ENCODE measurements at regions not wholly inside any gene's neighbourhood (a gene's known extent, or its start where the extent isn't known, plus 50 kb on each side); places are given as distances from the start of the nearest gene placed in this dataset.

DNA sequence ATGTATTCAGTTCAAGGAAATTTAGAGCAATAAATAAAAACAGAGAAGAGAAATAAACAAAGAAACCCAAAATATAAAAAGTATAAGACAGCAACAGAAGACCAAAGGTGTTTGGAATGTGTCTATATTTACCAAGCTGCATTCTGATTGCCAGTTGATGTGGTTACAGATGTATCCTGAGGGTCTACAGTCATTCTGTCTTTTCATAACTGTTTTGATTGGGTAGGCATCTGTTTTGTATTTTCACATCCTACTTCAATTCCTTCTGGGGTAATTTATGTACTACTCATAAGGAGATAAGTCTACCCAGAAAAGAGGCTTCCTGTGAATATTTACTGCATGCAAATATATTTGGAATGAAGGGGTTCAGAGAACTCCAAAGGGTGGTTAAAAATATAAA lies 596.8 kb upstream of the GCFC2 start:
- ChIA-PET CTCF (no interaction called here), POLR2A (no interaction called here)
- TF ChIP-seq ZNF384 (IDR thresholded peaks at IDR 0.05), result no peak
- no peak for TF ChIP-seq FOXA1 (IDR thresholded peaks at IDR 0.05)
- TF ChIP-seq SUZ12 (IDR thresholded peaks at IDR 0.05), result no peak
- TF ChIP-seq CTBP1 (IDR thresholded peaks at IDR 0.05; ENCODE audit: borderline replicate concordance), result no peak
- TF ChIP-seq BHLHE40 (IDR thresholded peaks at IDR 0.05; ENCODE audit: borderline replicate concordance), result no peak
- TF ChIP-seq LEF1 (IDR thresholded peaks at IDR 0.05; ENCODE audit: borderline replicate concordance), result no peak
- TF ChIP-seq HDGF (IDR thresholded peaks at IDR 0.05; ENCODE audit: borderline replicate concordance), result no peak
- no peak for TF ChIP-seq FOXK2 (IDR thresholded peaks at IDR 0.05)
- TF ChIP-seq ARNT (IDR thresholded peaks at IDR 0.05), result no peak
- TF ChIP-seq SP1 (IDR thresholded peaks at IDR 0.05), result no peak
- no peak for TF ChIP-seq FOXM1 (IDR thresholded peaks at IDR 0.05; ENCODE audit: borderline replicate concordance)
- no peak for TF ChIP-seq NFRKB (IDR thresholded peaks at IDR 0.05)
- no peak for TF ChIP-seq PKNOX1 (IDR thresholded peaks at IDR 0.05)
- TF ChIP-seq ELF4 (IDR thresholded peaks at IDR 0.05), result no peak
- TF ChIP-seq L3MBTL2 (conservative IDR thresholded peaks at IDR 0.05), result no peak
- TF ChIP-seq TARDBP (IDR thresholded peaks at IDR 0.05), result no peak

GRCh38 chr2:76298041-76298440 lies 587.3 kb upstream of the GCFC2 start:
- TF ChIP-seq FOXA1 (IDR thresholded peaks at IDR 0.05) (no peak), ZNF384 (IDR thresholded peaks at IDR 0.05) (no peak), ARNT (IDR thresholded peaks at IDR 0.05) (no peak), HDGF (IDR thresholded peaks at IDR 0.05; ENCODE audit: borderline replicate concordance) (no peak), ELF4 (IDR thresholded peaks at IDR 0.05) (no peak), L3MBTL2 (conservative IDR thresholded peaks at IDR 0.05) (no peak), FOXK2 (IDR thresholded peaks at IDR 0.05) (no peak), CTBP1 (IDR thresholded peaks at IDR 0.05; ENCODE audit: borderline replicate concordance) (no peak), LEF1 (IDR thresholded peaks at IDR 0.05; ENCODE audit: borderline replicate concordance) (no peak), FOXM1 (IDR thresholded peaks at IDR 0.05; ENCODE audit: borderline replicate concordance) (no peak), TARDBP (IDR thresholded peaks at IDR 0.05) (no peak), NFRKB (IDR thresholded peaks at IDR 0.05) (no peak), SUZ12 (IDR thresholded peaks at IDR 0.05) (no peak), PKNOX1 (IDR thresholded peaks at IDR 0.05) (no peak), BHLHE40 (IDR thresholded peaks at IDR 0.05; ENCODE audit: borderline replicate concordance) (no peak), SP1 (IDR thresholded peaks at IDR 0.05) (no peak)
- ChIA-PET POLR2A (no interaction called here), CTCF (no interaction called here)

More for the DNA sequence above, 596.8 kb upstream of the GCFC2 start:
- no peak for DNase-seq (ENCODE audit: extremely low spot score)

GRCh38 chr2:76296438-76296837 lies 585.7 kb upstream of the GCFC2 start:
- ChIA-PET POLR2A (no interaction called here), CTCF (no interaction called here)
- no peak for DNase-seq (ENCODE audit: extremely low spot score)
- TF ChIP-seq FOXM1 (IDR thresholded peaks at IDR 0.05; ENCODE audit: borderline replicate concordance), result no peak

More at GRCh38 chr2:76298041-76298440, 587.3 kb upstream of the GCFC2 start:
- DNase-seq (ENCODE audit: extremely low spot score), result no peak

GRCh38 chr2:76295762-76296161 lies 585.0 kb upstream of the GCFC2 start:
- POLR2A ChIA-PET, result no interaction called here
- no peak for DNase-seq (ENCODE audit: extremely low spot score)
- no peak for TF ChIP-seq CTBP1 (IDR thresholded peaks at IDR 0.05; ENCODE audit: borderline replicate concordance)
- TF ChIP-seq TARDBP (IDR thresholded peaks at IDR 0.05), result no peak
- no peak for TF ChIP-seq FOXM1 (IDR thresholded peaks at IDR 0.05; ENCODE audit: borderline replicate concordance)
- TF ChIP-seq HDGF (IDR thresholded peaks at IDR 0.05; ENCODE audit: borderline replicate concordance), result no peak
- CTCF ChIA-PET, result no interaction called here

- no peak for TF ChIP-seq FOXM1 (IDR thresholded peaks at IDR 0.05; ENCODE audit: borderline replicate concordance)
- TF ChIP-seq LEF1 (IDR thresholded peaks at IDR 0.05; ENCODE audit: borderline replicate concordance), result no peak
- no peak for TF ChIP-seq TARDBP (IDR thresholded peaks at IDR 0.05)
- TF ChIP-seq FOXA1 (IDR thresholded peaks at IDR 0.05), result no peak
- no peak for TF ChIP-seq HDGF (IDR thresholded peaks at IDR 0.05; ENCODE audit: borderline replicate concordance)
- no peak for TF ChIP-seq SUZ12 (IDR thresholded peaks at IDR 0.05)
- TF ChIP-seq NFRKB (IDR thresholded peaks at IDR 0.05), result no peak
- no peak for TF ChIP-seq ZNF384 (IDR thresholded peaks at IDR 0.05)
- no peak for TF ChIP-seq SP1 (IDR thresholded peaks at IDR 0.05)
- no peak for TF ChIP-seq ELF4 (IDR thresholded peaks at IDR 0.05)
- no peak for TF ChIP-seq BHLHE40 (IDR thresholded peaks at IDR 0.05; ENCODE audit: borderline replicate concordance)
- TF ChIP-seq ARNT (IDR thresholded peaks at IDR 0.05), result no peak
- TF ChIP-seq FOXK2 (IDR thresholded peaks at IDR 0.05), result no peak
- ChIA-PET CTCF (no interaction called here), POLR2A (no interaction called here)
- DNase-seq (ENCODE audit: extremely low spot score), result no peak
Observed at GRCh38 chr2:76288598-76288997, 577.9 kb upstream of the GCFC2 start.

GRCh38 chr2:76288146-76288545 lies 577.4 kb upstream of the GCFC2 start:
- POLR2A ChIA-PET, result no interaction called here
- no peak for TF ChIP-seq PKNOX1 (IDR thresholded peaks at IDR 0.05)
- no peak for TF ChIP-seq SP1 (IDR thresholded peaks at IDR 0.05)
- no peak for TF ChIP-seq CTBP1 (IDR thresholded peaks at IDR 0.05; ENCODE audit: borderline replicate concordance)
- no peak for TF ChIP-seq HDGF (IDR thresholded peaks at IDR 0.05; ENCODE audit: borderline replicate concordance)
- TF ChIP-seq ZNF384 (IDR thresholded peaks at IDR 0.05), result no peak
- TF ChIP-seq L3MBTL2 (conservative IDR thresholded peaks at IDR 0.05), result no peak
- TF ChIP-seq FOXA1 (IDR thresholded peaks at IDR 0.05), result no peak
- TF ChIP-seq LEF1 (IDR thresholded peaks at IDR 0.05; ENCODE audit: borderline replicate concordance), result no peak
- no peak for TF ChIP-seq TARDBP (IDR thresholded peaks at IDR 0.05)
- TF ChIP-seq FOXK2 (IDR thresholded peaks at IDR 0.05), result no peak
- TF ChIP-seq ELF4 (IDR thresholded peaks at IDR 0.05), result no peak
- no peak for TF ChIP-seq SUZ12 (IDR thresholded peaks at IDR 0.05)
- TF ChIP-seq FOXM1 (IDR thresholded peaks at IDR 0.05; ENCODE audit: borderline replicate concordance), result no peak
- TF ChIP-seq BHLHE40 (IDR thresholded peaks at IDR 0.05; ENCODE audit: borderline replicate concordance), result no peak
- CTCF ChIA-PET, result no interaction called here
- DNase-seq (ENCODE audit: extremely low spot score), result no peak
